Activated naive CD4-positive, alpha-beta T cell treated with anti-CD3 and anti-CD28 coated beads, Interleukin-2, amount 10 ng/mL, durations not matched to agents 7 days and 5 days (primary cell): ENCODE measurements at regions not wholly inside any gene's neighbourhood (a gene's known extent, or its start where the extent isn't known, plus 50 kb on each side); places are given as distances from the start of the nearest gene placed in this dataset.
"Not testable (repeated sequence)": the region's sequence is repeated elsewhere in the genome, so short reads cannot be mapped to it uniquely, and the experiment has no call there.

ENCODE experiments used
- CTCF ChIA-PET: fragments of 350-600 bp; sonication (Branson Sonifier 250); formaldehyde crosslinking; loops from one replicate; lab custom pipeline; 2021; ENCODE audit warnings: antibody characterized with exemption; lab: Charles Lee
- DNase-seq: peaks from one replicate; pipeline ENCODE4 v3.0.0-alpha.2; 2020
- H3K27ac Mint-ChIP-seq: one replicate; pipeline ENCODE4 v1.8.0; 2021; ENCODE audit warnings: mild to moderate bottlenecking, moderate library complexity, mixed read lengths
- H3K27me3 Mint-ChIP-seq: one replicate; pipeline ENCODE4 v1.8.0; 2021; ENCODE audit warnings: mild to moderate bottlenecking, mixed read lengths
- H3K36me3 Mint-ChIP-seq: one replicate; pipeline ENCODE4 v1.8.0; 2021; ENCODE audit warnings: mixed read lengths
- H3K4me1 Mint-ChIP-seq: one replicate; pipeline ENCODE4 v1.8.0; 2021; ENCODE audit warnings: mixed read lengths
- H3K4me3 Mint-ChIP-seq: one replicate; pipeline ENCODE4 v1.8.0; 2021; ENCODE audit warnings: mild to moderate bottlenecking, moderate library complexity, mixed read lengths
- H3K9me3 Mint-ChIP-seq: one replicate; pipeline ENCODE4 v1.8.0; 2021; ENCODE audit warnings: mixed read lengths

DNA sequence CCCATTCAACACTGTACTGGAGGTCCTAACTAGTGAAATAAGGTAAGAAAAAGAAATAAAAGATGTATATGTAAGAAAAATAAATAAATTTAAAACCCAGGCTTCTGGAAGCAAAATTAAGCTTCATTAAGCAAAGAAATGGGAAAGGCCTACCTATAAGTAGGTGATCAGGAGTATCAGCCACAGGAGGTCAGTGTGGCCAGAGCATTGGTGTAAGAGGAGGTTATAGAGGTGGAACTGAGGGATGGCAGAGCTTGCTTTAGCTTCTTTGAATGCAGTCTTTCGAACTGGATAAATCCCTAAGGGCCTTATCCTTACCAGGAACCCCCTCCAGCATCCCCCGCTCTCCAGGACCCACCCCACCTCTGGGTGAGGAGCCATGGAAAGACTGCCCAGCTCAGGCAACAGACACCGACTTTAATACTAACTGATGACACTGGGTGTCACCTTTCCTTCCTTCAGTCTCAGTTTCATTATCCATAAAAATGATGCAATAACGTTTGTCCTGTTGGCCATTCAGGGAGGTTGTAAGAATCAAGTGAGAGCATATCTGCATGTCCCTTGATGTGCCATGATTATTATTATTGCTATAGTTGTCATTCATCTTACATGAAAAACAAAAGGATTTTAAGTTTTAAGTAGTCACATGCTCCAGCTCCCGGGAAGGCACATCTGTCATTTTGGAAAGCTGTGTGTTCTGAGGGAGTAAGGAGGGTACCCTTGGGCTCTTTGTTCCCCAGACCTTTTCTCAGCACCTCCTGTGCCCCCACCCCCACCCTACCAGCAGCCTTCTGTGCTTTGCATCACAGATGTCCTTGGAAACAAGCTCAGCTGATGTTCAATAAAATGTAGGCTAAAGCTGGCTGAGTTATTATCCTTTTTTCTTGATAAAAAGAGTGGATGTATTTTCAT, 50.8 kb upstream of the CTNNA1 start:
- Mint-ChIP-seq H3K36me3 (no peaks in the 10 kb centered on the region), H3K27me3 (peaks cover 88% of the 10 kb centered on the region)

DNA sequence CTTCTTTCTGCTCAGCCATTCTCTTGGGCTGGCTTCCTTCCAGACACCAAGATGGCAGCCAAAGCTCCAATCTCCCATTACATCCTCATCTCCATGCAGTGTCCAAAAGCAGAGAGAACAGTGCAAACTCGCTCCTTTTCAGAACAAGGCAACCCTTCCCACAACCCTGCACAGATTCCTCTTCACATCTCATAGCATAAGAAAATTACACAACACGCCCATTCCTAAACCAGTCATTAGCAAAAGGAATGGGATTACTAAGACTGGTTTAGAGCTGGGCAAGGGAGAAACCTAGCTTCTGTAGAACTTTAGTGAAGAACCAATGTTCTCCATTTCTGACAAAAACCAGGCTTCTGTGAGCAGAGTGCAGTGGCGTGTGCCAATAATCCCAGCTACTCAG, 51.5 kb upstream of the CTNNA1 start:
- H3K27me3 Mint-ChIP-seq: peaks cover 87% of the 10 kb centered on the region
- no peak for DNase-seq
- CTCF ChIA-PET: no interaction called here
- no peaks in the 10 kb centered on the region for H3K9me3 Mint-ChIP-seq
- H3K27ac Mint-ChIP-seq: no peak overlapping the region
- H3K36me3 Mint-ChIP-seq: no peaks in the 10 kb centered on the region
- H3K4me3 Mint-ChIP-seq: no peak overlapping the region
- no peaks in the 10 kb centered on the region for H3K4me1 Mint-ChIP-seq

More for the DNA sequence above, 50.8 kb upstream of the CTNNA1 start:
- Mint-ChIP-seq H3K4me3 (no peak overlapping the region), H3K27ac (no peak overlapping the region), H3K9me3 (no peaks in the 10 kb centered on the region), H3K4me1 (no peaks in the 10 kb centered on the region)
- DNase-seq: no peak
- CTCF ChIA-PET: interaction anchor here (0.6 kb wide), 1 partner anchor 167 kb away, joined by 7 read pairs; no protein-coding TSS in a partner anchor

DNA sequence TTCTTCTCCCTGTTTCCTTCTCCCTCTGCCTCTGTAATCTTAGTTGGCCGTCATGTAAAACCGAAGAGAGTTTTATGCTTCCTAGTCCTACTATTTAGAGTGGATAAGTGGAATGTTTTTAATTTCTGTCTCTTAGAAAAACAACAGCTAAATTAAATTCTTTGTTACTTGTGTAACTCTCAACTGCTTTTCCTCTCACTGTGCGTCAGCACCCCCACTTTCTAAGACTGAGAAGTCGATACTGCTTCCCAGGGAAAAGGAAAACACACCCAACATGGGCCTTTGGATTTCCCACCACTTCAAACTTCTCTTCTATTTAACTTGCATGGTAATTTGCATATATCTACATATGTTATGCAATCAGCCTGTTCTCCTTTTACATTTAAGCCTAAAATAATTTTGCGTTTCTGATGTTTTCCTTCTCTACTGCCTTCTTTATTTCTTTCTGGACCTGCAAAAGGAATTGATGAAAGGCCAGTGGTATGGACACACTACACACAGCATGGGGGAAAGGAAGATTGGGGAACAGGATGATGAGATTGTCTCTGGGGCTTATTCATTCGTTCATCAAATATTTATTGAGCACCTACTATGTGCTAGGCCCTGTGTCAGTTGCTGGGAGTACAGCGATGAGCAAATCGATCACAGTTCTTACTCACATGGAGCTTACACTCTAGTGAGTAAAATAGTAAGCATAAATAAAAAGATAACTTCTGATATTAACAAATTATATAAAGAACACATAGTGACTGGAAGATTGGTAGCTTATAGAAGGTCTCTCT, 52.5 kb upstream of the CTNNA1 start:
- CTCF ChIA-PET: no interaction called here
- DNase-seq: no peak
- no peaks in the 10 kb centered on the region for H3K4me1 Mint-ChIP-seq
- H3K27me3 Mint-ChIP-seq: peaks cover 89% of the 10 kb centered on the region
- H3K27ac Mint-ChIP-seq: no peak overlapping the region
- no peaks in the 10 kb centered on the region for H3K36me3 Mint-ChIP-seq
- no peak overlapping the region for H3K4me3 Mint-ChIP-seq
- no peaks in the 10 kb centered on the region for H3K9me3 Mint-ChIP-seq

DNA sequence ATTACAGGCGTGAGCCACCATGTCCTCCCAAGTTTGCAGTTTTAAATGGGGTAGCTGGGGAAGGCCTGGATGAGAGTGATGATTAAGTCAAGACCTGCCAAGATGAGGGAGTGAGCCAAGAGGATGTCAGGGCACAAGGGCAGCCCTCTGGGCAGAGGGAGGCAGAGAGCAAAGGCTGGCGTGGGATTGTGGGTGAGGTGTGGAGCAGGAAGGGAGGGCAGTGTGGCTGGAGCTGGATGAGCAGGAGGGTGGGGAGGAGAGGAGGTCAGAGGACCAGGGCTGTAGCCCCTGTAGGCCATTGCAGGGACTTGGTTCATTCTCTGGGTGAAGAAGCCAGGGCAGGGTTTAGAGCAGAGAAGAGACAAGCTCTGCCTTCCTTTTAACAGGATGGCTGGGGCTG, 53.7 kb upstream of the CTNNA1 start:
- no peak for DNase-seq
- CTCF ChIA-PET: no interaction called here
- Mint-ChIP-seq H3K4me3 (no peak overlapping the region), H3K36me3 (no peaks in the 10 kb centered on the region), H3K27ac (no peak overlapping the region), H3K9me3 (no peaks in the 10 kb centered on the region), H3K27me3 (peaks cover 94% of the 10 kb centered on the region), H3K4me1 (no peaks in the 10 kb centered on the region)

DNA sequence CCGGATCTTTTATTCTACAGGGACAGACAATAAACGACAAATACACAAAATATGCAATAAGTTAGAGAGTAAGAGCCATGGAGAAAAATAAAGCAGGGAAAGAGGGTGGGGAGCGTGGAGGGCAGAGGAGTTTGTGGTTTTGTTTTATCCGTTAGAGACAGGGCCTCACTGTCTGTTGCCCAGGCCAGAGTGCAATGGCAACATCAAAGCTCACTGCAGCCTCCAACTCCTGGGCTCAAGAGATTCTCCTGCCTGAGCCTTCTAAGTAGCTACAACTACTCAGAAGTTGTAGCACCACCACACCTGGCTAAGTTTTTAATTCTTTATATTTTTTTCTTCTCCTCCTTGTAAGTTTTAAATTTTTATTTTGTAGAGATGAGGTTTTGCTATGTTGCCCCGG, 54.5 kb upstream of the CTNNA1 start:
- no peaks in the 10 kb centered on the region for H3K4me1 Mint-ChIP-seq
- CTCF ChIA-PET: no interaction called here
- no peaks in the 10 kb centered on the region for H3K9me3 Mint-ChIP-seq
- H3K4me3 Mint-ChIP-seq: no peak overlapping the region
- H3K27me3 Mint-ChIP-seq: peaks cover 93% of the 10 kb centered on the region
- H3K27ac Mint-ChIP-seq: no peak overlapping the region
- H3K36me3 Mint-ChIP-seq: no peaks in the 10 kb centered on the region
- no peak for DNase-seq

DNA sequence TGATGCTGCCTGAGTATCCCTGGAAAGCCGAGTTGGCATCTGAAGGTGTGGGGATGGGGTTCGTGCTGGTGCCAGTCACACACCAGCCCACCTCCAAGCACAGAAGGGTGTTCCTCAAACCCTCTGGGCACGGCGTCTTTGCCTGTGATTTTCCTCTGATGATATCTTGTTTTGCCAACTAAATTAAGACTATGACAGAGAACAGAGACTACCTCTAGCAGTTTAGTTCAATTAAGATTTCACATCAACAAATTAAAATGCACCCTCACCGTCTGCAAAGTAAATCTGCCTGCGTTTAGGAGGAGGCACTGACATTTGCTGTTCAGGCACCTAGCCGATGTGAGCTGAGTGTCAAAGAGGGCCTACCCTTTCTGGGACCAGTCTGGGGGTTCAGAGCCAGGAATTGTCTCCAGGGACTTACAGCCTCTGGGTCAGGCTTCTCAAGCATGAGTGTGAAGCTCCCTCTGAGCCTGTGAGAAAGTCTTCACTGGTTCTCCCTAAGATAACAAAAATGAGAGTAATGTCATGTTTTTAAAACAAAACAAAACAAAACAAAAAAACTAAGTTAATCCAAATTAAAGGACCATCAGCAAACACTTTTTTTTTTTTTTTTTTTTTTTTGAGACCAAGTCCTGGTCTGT, 55.4 kb upstream of the CTNNA1 start:
- H3K36me3 Mint-ChIP-seq: no peaks in the 10 kb centered on the region
- CTCF ChIA-PET: no interaction called here
- no peaks in the 10 kb centered on the region for H3K4me1 Mint-ChIP-seq
- no peak for DNase-seq
- no peaks in the 10 kb centered on the region for H3K9me3 Mint-ChIP-seq
- peaks cover 93% of the 10 kb centered on the region for H3K27me3 Mint-ChIP-seq
- H3K27ac Mint-ChIP-seq: no peak overlapping the region
- H3K4me3 Mint-ChIP-seq: no peak overlapping the region

DNA sequence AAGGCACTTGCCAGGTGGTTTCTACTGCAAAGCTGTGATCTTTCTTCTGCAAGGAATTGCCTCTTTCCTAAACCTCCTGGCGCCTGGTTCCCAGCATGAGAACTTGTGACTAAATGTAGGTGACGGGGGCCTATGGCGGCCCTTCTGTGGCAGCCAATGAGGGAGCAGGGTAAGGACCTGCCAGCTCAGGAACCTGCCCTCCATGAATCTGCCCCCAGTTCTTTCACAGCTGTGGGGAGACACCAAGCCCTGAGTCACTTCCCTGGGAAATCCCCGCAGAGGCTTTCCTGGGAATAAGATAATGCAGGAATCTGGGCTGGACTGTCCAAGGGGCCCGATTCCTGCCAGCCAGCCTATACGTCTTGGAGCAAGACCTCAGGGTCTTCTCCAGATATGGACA, 56.7 kb upstream of the CTNNA1 start:
- no peaks in the 10 kb centered on the region for H3K9me3 Mint-ChIP-seq
- H3K27me3 Mint-ChIP-seq: peaks cover 93% of the 10 kb centered on the region
- DNase-seq: no peak
- H3K27ac Mint-ChIP-seq: no peak overlapping the region
- no peak overlapping the region for H3K4me3 Mint-ChIP-seq
- no peaks in the 10 kb centered on the region for H3K4me1 Mint-ChIP-seq
- CTCF ChIA-PET: no interaction called here
- H3K36me3 Mint-ChIP-seq: no peaks in the 10 kb centered on the region

DNA sequence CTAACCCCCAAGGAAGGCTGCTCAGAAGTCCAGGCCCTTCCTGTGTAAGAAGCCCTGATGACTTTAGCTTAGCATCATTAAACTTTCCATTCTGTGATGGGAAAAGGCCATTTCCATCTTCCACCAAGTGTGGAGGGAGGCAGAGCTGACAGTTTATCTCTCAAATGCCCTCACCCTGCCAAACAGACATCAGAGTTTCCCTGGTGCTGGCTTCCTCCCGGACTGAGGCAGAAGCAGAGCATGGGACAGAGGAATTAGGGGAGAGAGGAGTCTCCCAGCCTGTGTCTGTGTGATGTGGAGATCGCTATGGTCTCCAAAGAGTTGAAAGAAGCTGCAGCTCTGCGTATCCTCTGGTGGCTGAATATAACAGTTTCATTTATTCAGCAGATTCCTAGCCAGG, 57.4 kb upstream of the CTNNA1 start:
- Mint-ChIP-seq H3K27ac (no peak overlapping the region), H3K36me3 (no peaks in the 10 kb centered on the region), H3K9me3 (no peaks in the 10 kb centered on the region), H3K27me3 (peaks cover 91% of the 10 kb centered on the region), H3K4me1 (no peaks in the 10 kb centered on the region), H3K4me3 (no peak overlapping the region)
- no peak for DNase-seq
- CTCF ChIA-PET: interaction anchor here (0.9 kb wide), 1 partner anchor 10 kb away, joined by 3 read pairs; no protein-coding TSS in a partner anchor

DNA sequence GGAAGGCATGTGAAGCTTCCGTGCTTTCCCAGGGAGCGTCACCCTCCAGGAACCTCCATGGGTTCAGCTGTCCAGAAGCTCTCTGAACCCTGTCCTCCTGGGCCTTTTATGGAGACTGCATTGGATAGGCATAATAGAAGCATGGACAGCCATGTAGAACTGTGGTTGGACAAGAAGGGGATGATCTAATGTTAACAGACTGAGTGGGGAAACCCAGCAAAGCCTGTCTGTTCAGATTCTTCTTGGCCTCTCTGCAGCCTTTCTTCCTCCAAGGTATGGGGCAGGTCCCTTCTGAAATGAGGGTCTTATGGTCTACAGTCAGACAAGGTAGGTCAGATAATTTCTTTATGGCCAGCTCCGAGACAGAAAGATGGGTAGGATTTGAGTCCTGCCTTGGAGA, 59.1 kb upstream of the CTNNA1 start:
- H3K4me1 Mint-ChIP-seq: no peaks in the 10 kb centered on the region
- CTCF ChIA-PET: no interaction called here
- H3K36me3 Mint-ChIP-seq: no peaks in the 10 kb centered on the region
- no peaks in the 10 kb centered on the region for H3K9me3 Mint-ChIP-seq
- H3K27me3 Mint-ChIP-seq: peaks cover 83% of the 10 kb centered on the region
- no peak overlapping the region for H3K4me3 Mint-ChIP-seq
- no peak overlapping the region for H3K27ac Mint-ChIP-seq
- no peak for DNase-seq

DNA sequence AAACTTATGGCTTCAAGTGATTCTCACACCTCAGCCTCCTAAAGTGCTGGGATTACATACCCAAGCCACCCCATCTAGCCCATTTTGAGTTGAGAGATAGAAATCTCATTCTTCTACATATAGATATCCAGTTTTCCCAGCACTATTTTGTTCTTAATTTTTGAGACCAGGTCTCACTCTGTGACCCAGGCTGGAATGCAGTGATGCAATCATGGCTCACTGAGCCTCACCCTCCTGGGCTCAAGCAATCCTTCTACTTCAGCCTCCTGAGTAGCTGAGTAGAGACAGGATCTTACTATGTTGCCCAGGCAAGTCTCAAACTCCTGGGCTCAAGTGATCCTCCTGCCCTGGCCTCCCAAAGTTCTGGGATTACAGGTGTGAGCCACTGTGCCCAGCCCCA, 60.9 kb upstream of the CTNNA1 start:
- Mint-ChIP-seq H3K27me3 (peaks cover 81% of the 10 kb centered on the region), H3K27ac (no peak overlapping the region), H3K36me3 (no peaks in the 10 kb centered on the region), H3K9me3 (no peaks in the 10 kb centered on the region), H3K4me3 (no peak overlapping the region), H3K4me1 (no peaks in the 10 kb centered on the region)
- DNase-seq: no peak
- CTCF ChIA-PET: no interaction called here

DNA sequence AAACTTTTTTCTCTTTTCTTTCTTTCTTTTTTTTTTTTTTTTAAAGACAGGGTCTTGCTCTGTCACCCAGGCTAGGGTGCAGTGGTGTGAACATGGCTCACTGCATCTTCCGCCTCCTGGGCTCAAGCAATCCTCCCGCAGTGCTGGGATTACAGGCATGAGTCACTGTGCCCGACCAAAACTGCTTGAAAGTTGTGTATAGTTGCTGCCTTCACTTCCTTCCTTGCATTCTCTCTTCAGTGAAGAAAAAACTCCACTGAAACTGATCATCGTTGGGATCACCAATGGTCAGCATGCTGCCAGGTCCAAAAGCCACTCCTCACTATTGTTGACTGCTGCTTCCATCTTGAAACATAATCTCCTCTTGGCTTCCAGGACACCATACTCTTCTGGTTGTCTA, 66.6 kb upstream of the CTNNA1 start:
- peaks cover 73% of the 10 kb centered on the region for H3K27me3 Mint-ChIP-seq
- DNase-seq: no peak
- H3K4me3 Mint-ChIP-seq: no peak overlapping the region

DNA sequence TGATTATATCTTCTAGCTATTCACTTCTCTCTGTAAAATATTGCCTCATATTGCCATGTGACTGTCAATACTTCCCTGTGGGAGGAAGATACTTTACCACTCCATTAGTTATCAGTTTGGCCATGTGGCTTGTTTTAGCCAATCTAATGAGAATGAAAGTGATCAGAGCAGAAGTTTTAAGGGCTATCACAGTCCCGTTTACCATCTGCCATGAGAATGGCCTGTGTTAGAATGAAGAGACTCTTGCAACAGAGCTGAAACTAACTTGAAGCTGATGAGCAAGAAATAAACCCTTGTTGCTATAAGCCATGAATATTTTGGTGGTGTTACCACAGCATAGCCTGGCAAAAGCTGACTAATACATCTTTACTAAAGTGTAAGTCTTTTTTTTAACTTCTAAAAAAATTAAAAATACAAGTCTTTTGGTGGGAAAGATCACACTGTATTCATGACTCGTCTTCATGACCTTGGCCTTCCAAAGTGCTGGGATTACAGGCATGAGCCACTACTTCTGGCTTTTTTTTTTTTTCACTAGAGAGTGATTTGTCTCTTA, 68.0 kb upstream of the CTNNA1 start:
- H3K4me1 Mint-ChIP-seq: no peaks in the 10 kb centered on the region
- H3K27ac Mint-ChIP-seq: no peak overlapping the region
- CTCF ChIA-PET: no interaction called here
- peaks cover 68% of the 10 kb centered on the region for H3K27me3 Mint-ChIP-seq
- DNase-seq: no peak
- H3K36me3 Mint-ChIP-seq: no peaks in the 10 kb centered on the region
- H3K4me3 Mint-ChIP-seq: no peak overlapping the region
- H3K9me3 Mint-ChIP-seq: peaks cover 8% of the 10 kb centered on the region

More for the DNA sequence above, 66.6 kb upstream of the CTNNA1 start:
- H3K9me3 Mint-ChIP-seq: peaks cover 8% of the 10 kb centered on the region
- H3K4me1 Mint-ChIP-seq: no peaks in the 10 kb centered on the region
- CTCF ChIA-PET: no interaction called here
- no peak overlapping the region for H3K27ac Mint-ChIP-seq
- no peaks in the 10 kb centered on the region for H3K36me3 Mint-ChIP-seq

DNA sequence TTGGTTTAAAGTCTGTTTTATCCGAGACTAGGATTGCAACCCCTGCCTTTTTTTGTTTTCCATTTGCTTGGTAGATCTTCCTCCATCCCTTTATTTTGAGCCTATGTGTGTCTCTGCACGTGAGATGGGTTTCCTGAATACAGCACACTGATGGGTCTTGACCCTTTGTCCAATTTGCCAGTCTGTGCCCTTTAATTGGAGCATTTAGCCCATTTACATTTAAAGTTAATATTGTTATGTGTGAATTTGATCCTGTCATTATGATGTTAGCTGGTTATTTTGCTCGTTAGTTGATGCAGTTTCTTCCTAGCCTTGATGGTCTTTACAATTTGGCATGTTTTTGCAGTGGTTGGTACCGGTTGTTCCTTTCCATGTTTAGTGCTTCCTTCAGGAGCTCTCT, 70.8 kb upstream of the CTNNA1 start:
- CTCF ChIA-PET, H3K36me3 Mint-ChIP-seq, DNase-seq, H3K27ac Mint-ChIP-seq, H3K4me3 Mint-ChIP-seq, H3K9me3 Mint-ChIP-seq, H3K4me1 Mint-ChIP-seq: not testable (repeated sequence)
- H3K27me3 Mint-ChIP-seq: peaks cover 62% of the 10 kb centered on the region

DNA sequence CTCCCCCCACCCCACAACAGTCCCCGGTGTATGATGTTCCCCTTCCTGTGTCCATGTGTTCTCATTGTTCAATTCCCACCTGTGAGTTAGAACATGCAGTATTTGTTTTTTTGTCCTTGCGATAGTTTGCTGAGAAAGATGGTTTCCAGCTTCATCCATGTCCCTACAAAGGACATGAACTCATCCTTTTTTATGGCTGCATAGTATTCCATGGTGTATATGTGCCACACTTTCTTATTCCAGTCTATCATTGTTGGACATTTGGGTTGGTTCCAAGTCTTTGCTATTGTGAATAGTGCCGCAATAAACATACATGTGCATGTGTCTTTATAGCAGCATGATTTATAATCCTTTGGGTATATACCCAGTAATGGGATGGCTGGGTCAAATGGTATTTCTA, 74.4 kb upstream of the CTNNA1 start:
- H3K27ac Mint-ChIP-seq, CTCF ChIA-PET, H3K4me3 Mint-ChIP-seq, H3K4me1 Mint-ChIP-seq, DNase-seq, H3K36me3 Mint-ChIP-seq: not testable (repeated sequence)
- Mint-ChIP-seq H3K27me3 (peaks cover 62% of the 10 kb centered on the region), H3K9me3 (peaks cover 18% of the 10 kb centered on the region)
